Cardiac muscle cell (in vitro differentiated cells and primary cell): ENCODE measurements at regions not wholly inside any gene's neighbourhood (a gene's known extent, or its start where the extent isn't known, plus 50 kb on each side); places are given as distances from the start of the nearest gene placed in this dataset.

Source experiments
- DNase-seq, 2 donors: peaks; one replicate each; pipeline versions ENCODE4 v3.0.0 to v3.0.0-alpha.2; 2010 to 2017; ENCODE audit warnings: low read depth in 1 of 2, low spot score in 1 of 2
- H3K27ac ChIP-seq: fragments of 200-600 bp; sonication (generic); 2 replicates; pipeline ENCODE4 v1.5.1; 2016
- H3K27me3 ChIP-seq: fragments of 200-600 bp; sonication (generic); 2 replicates; pipeline ENCODE4 v1.6.0; 2016; ENCODE audit warnings: control low read depth
- H3K36me3 ChIP-seq: fragments of 200-600 bp; sonication (generic); 2 replicates; pipeline ENCODE4 v1.5.1; 2016; ENCODE audit warnings: control low read depth
- H3K4me1 ChIP-seq: fragments of 200-600 bp; sonication (generic); 2 replicates; pipeline ENCODE4 v1.8.1; 2017; ENCODE audit warnings: low read depth, mild to moderate bottlenecking, mixed run types
- H3K4me3 ChIP-seq: fragments of 200-600 bp; sonication (generic); 2 replicates; pipeline ENCODE4 v1.5.1; 2016; ENCODE audit warnings: mild to moderate bottlenecking
- H3K9me3 ChIP-seq: fragments of 200-600 bp; sonication (generic); 2 replicates; pipeline ENCODE4 v1.5.1; 2017; ENCODE audit warnings: low read depth, mild to moderate bottlenecking, control low read depth
- TF ChIP-seq, protein P1 (sequence below): IDR thresholded peaks from 2 replicates; pipeline ENCODE4 v1.5.1; 2012; ENCODE audit warnings: low read depth, mild to moderate bottlenecking, low read length

DNA sequence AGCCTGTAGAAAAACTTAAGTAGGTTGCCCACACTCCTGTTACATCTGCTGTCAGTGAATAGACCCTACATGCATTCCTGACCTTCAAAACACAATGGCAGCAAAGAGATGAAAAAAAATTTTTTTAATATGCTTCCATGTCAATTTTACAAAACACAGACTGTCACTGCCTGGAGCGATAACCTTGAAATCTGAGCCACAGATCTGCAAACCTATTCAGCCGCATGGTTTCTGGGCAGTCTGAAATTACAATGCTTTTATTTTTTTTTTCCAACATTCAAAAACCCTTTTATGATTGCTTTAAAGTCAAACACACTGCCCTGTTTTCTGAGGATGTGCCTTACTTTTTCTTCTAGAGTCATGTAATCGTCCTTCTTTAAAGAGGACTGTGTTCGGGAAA is 264.9 kb upstream of the PUDP start:
- H3K4me3 ChIP-seq: no peak overlapping the region
- no peak for DNase-seq
- no peaks in the 10 kb centered on the region for H3K27me3 ChIP-seq
- H3K9me3 ChIP-seq: no peaks in the 10 kb centered on the region
- no peaks in the 10 kb centered on the region for H3K4me1 ChIP-seq
- no peaks in the 10 kb centered on the region for H3K36me3 ChIP-seq
- no peak overlapping the region for H3K27ac ChIP-seq
- TF ChIP-seq, protein P1, sequence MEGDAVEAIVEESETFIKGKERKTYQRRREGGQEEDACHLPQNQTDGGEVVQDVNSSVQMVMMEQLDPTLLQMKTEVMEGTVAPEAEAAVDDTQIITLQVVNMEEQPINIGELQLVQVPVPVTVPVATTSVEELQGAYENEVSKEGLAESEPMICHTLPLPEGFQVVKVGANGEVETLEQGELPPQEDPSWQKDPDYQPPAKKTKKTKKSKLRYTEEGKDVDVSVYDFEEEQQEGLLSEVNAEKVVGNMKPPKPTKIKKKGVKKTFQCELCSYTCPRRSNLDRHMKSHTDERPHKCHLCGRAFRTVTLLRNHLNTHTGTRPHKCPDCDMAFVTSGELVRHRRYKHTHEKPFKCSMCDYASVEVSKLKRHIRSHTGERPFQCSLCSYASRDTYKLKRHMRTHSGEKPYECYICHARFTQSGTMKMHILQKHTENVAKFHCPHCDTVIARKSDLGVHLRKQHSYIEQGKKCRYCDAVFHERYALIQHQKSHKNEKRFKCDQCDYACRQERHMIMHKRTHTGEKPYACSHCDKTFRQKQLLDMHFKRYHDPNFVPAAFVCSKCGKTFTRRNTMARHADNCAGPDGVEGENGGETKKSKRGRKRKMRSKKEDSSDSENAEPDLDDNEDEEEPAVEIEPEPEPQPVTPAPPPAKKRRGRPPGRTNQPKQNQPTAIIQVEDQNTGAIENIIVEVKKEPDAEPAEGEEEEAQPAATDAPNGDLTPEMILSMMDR: no peak

DNA sequence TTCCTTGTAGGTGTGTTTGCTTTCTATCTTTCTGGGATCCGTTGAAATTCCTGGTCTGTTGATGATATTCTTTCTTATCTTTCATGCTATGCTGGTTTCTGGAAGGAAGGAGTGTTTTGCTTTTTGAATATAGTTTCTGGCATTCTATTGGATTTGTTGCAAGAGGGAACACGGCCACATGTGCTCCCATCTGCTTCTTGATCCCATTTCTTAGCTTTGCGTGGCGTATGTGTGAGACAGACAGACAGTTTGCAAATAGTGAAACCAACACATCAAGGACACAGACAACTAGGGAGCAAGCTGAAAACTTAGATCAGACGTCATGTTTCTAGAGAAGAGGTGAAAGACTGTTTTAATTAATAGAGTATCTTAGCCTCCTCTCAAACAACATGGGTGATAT is 261.9 kb upstream of the PUDP start:
- DNase-seq: no peak
- H3K36me3 ChIP-seq: no peaks in the 10 kb centered on the region
- no peaks in the 10 kb centered on the region for H3K4me1 ChIP-seq
- H3K27ac ChIP-seq: no peak overlapping the region
- no peak overlapping the region for H3K4me3 ChIP-seq
- no peaks in the 10 kb centered on the region for H3K9me3 ChIP-seq
- TF ChIP-seq, protein P1: no peak
- H3K27me3 ChIP-seq: no peaks in the 10 kb centered on the region

DNA sequence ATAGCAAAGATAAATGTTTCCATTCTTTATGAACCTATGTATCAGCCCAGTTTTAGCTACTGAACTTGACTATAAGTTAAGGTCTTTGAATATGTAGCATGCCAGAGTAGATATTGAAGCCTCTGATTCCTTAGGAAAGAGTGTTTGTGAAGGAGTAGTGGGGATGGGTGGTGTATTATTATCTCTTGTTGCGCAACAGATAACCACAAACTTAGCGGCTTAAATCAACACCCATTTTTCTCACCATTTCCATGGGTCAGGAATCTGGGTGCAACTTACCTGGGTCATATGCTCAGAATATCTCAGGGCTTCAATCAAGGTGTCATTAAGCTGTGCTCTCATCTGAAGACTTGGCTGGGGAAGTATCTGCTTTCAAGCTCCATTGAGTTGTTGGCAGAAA is 251.4 kb upstream of the PUDP start:
- Histone ChIP-seq H3K4me1 (no peaks in the 10 kb centered on the region), H3K9me3 (no peaks in the 10 kb centered on the region), H3K4me3 (no peak overlapping the region), H3K27ac (no peak overlapping the region), H3K27me3 (no peaks in the 10 kb centered on the region), H3K36me3 (no peaks in the 10 kb centered on the region)
- TF ChIP-seq, protein P1: no peak
- no peak for DNase-seq

DNA sequence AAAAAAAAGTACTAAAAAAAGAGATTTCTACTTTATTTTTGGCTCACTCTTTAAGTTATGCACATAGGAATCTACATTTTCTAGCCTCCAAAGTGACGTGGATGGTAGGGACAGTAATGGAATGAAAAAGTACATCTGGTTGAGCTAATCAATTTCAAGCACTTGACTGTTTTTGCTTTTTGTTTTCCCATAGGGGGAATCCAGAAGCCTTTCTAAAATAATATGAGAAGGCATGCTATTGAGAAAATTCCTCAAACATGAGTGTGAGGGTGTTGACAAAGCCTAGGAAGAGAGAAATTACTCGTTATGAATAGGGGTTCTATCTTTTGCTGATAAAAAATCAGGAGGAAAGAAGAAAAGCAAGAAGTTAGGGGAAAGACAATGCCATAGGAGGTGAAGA is 242.5 kb upstream of the PUDP start:
- H3K36me3 ChIP-seq: no peaks in the 10 kb centered on the region
- H3K4me3 ChIP-seq: no peak overlapping the region
- no peak for DNase-seq
- no peak overlapping the region for H3K27ac ChIP-seq
- H3K27me3 ChIP-seq: no peaks in the 10 kb centered on the region
- TF ChIP-seq, protein P1: no peak
- no peaks in the 10 kb centered on the region for H3K9me3 ChIP-seq
- H3K4me1 ChIP-seq: no peaks in the 10 kb centered on the region

DNA sequence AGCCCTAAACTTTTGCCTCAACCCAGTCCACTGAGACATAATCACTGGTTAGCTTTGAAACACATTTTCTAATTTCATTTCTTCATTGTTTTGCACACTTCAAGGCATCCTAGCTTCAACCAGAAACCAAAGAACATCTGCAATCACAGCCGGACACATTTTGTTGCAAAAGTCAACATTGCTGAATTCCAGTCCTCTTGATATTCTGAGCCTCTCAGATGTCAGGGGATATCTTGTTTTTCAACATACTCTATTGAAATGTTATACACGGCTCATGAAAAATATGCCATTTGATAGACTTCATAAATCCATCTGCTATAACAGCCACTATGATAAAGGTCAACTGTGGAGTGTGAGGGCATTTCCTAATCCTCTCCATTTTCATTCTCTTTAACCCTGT is 241.6 kb upstream of the PUDP start:
- TF ChIP-seq, protein P1: no peak
- Histone ChIP-seq H3K4me1 (no peaks in the 10 kb centered on the region), H3K9me3 (no peaks in the 10 kb centered on the region), H3K27ac (no peak overlapping the region), H3K36me3 (no peaks in the 10 kb centered on the region), H3K27me3 (no peaks in the 10 kb centered on the region), H3K4me3 (no peak overlapping the region)
- DNase-seq: no peak

DNA sequence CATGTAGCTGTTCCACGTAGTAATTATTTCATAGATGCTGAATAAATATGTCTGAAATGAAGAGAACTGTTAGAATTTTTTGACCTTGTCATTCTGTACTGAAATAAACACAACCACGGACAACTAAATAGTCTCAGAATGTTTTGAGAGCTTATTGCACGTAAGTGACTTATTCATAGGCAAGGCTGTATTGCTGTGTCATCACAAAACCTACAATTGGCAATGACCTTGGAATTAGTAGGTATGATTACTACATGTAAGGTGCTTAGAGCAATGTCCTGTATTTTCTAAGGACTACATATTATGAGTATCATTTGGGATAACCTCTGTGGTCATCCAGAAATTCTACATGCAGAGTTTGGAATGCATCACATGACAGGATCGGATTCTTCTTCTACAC is 237.2 kb upstream of the PUDP start:
- no peaks in the 10 kb centered on the region for H3K4me1 ChIP-seq
- no peaks in the 10 kb centered on the region for H3K36me3 ChIP-seq
- DNase-seq: no peak
- H3K27me3 ChIP-seq: no peaks in the 10 kb centered on the region
- TF ChIP-seq, protein P1: no peak
- no peak overlapping the region for H3K27ac ChIP-seq
- H3K4me3 ChIP-seq: no peak overlapping the region
- H3K9me3 ChIP-seq: no peaks in the 10 kb centered on the region
